NCI-H524 (cell line): ENCODE measurements at regions not wholly inside any gene's neighbourhood (a gene's known extent, or its start where the extent isn't known, plus 50 kb on each side); places are given as distances from the start of the nearest gene placed in this dataset.

Experiments used
- DNase-seq, 2 experiments: peaks; one replicate each; lab custom pipeline; 2025; lab: John Stamatoyannopoulos, UW

DNA sequence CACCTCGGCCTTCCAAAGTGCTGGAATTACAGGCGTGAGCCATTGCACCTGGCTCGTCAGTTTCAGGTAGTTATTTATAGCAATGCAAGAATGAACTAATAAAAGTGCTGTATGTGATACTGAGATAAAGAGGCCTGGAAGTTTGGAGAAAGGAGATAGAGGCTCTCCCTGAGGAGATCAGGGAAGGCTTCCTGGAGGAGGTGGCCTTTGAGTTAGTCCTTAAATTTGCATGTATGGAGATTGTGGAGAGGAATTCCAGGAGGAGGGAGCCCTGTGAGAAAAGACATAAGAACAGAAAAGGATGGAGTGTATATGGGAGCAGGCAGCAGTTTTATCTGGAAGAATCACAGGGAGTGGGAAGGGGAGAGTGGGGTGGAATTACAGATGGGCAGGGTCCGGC lies 276.6 kb upstream of the EEF2KMT start:
- DNase-seq = no peak

DNA sequence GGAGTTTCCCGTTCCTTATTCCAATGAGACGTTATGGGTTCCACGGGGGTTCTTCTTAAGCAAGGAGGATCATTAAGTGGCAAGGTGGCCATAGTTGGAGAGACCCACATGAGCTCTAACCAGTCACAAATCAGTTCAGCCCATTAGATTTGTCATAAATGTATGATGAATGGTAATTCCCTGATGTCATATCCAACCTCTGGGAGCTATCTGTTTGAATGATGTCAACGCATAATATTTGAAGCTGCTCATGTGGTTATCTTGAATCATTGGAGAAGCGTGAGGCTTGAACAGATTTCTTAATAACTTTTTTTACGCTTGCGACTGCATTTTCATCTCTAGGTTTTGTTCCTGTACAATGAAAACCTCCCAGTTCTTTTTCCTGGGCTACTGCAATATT lies 270.4 kb upstream of the EEF2KMT start:
- no peak for DNase-seq

DNA sequence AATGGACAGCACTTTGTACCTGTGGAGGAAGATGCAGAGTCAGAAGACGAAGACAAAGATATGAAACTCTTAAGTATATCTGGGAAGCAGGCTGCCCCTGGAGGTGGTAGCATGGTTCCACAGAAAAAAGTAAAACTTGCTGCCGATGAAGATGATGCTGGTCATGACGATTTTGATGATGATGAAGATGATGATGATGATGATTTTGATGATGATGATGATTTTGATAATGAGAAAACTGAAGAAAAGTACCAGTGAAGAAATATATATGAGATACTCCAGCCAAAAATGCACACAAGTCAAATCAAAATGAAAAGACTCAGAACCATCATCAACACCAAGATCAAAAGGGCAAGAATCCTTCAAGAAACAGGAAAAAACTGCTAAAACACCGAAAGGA lies 268.5 kb upstream of the EEF2KMT start:
- DNase-seq = no peak

DNA sequence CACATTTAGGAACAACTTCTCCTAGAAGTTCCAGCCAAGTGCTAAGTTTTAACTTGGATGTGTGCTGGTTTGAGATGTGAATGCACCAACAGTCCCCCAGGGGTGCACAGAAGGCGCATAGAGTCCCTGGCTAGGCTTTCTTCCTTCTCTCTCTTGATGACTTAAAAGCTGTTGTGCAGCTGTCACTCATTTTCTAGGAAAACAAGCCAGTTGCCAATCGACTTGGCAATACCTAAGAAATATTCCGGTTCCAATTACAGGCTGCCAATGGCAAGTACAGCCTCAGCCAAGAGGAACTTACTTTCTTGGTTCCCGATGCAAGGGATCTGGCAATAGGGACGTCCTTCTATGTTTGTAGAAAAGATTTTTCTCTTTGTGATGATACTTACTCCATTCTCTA lies 266.6 kb upstream of the EEF2KMT start:
- DNase-seq = no peak

DNA sequence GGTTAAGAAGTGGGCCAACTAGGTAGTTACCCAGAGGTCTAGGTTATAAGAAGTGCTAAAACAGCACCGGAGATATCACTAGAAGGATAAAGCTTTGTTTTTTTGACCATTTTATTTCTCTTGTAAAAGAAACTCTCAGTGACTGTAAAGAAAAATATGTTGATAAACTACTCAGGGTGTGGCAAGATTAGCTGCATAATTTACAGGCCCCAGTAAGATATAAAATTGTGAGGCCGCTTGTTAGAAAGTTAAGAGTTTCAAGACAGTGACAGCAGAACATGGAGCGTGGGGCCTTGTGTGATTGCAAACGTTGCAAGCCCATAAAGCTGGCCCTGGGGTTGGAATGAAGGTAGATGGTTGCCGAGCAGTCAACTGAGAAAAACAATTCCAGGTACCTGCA lies 263.7 kb upstream of the EEF2KMT start:
- no peak for DNase-seq

DNA sequence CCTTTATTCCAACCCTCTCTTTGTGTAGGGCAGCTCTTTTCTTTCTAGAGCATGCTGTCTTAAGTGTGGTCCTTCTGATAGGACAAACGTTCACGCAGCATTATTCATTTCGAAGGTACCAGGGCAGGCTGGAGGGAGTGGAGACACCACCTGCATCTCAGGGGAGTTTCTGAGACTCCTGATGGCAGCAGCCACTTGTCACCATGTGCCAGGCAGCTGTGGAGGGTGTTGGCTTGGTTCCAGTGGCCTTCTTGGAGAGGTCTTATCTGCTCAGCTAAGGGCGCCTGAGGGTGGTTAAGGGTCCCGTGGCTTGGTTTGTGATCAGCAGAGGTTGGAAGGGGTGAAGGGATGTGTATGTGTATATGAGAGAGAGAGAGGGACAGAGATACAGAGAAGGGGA lies 257.1 kb upstream of the EEF2KMT start:
- no peak for DNase-seq

DNA sequence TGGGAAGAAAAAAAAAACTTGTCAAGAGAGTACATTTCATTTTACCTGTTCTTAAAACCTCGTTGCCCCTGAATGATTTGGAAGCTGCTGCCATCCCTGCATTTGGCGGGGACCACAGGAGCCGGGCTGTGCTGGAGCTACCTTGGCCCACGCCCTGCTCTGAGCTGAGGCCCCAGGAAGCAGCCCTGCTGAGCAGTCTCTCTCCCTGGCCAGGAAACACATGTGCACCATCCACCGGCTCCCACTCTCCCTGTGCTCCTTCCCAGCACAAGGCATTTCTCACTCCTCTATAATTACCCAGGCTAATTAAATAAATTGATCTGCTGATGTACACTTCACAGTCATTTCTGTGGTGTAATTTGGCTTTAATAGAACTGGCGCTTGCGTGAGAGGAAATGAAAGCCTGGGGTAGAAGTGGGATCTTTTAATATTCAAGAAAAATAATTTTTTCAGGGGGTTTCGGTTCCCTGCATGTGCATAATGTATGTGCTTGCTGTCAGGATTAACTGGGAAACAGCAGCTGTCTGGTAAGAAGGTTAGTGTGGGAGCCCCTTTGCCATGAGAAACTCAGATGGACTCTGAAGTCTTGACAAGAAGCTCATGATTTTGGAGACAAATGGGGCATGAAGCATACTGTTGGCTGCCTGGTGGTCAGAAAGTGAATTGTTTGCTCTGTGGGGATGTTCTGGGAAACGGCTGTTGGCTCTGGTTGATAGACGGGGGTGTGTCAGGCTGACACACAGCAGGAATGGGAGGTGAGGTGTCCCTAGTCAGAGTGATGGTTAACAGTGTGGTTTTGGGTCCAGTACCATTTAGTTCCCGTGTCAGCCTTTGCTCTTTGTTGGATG lies 252.3 kb upstream of the EEF2KMT start:
- DNase-seq = no peak

DNA sequence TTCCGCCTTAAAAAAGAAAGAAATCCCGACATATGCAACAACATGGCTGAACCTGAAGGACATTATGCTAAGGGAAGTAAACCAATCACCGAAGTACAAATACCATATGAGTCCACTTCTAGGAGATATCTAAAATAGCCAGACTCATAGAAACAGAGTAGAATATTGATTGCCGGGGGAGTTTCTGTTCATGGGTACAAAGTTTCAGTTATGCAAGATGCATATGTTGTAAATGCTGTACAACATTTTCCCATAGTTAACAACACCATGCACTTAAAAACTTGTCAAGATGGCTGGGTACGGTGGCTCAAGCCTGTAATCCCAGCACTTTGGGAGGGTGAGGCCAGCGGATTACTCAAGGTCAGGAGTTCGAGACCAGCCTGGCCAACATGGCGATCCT lies 251.5 kb upstream of the EEF2KMT start:
- DNase-seq = no peak

DNA sequence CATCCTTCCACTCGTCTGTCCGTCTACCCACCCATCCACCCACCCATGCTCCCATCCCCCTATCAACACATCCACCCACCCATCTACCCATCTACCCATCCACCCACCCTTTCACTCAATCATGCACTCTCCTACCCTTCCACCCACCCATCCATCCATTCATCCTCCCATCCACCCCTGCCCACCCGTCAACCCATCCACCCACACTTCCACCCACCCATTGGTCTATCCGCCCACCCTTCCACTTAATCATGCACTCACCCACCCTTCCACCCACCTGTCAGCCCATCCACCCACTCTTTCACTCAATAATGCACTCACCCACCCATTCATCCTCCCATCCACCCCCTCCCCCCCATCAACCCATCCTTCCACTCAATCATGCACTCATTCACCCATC lies 250.0 kb upstream of the EEF2KMT start:
- no peak for DNase-seq

DNA sequence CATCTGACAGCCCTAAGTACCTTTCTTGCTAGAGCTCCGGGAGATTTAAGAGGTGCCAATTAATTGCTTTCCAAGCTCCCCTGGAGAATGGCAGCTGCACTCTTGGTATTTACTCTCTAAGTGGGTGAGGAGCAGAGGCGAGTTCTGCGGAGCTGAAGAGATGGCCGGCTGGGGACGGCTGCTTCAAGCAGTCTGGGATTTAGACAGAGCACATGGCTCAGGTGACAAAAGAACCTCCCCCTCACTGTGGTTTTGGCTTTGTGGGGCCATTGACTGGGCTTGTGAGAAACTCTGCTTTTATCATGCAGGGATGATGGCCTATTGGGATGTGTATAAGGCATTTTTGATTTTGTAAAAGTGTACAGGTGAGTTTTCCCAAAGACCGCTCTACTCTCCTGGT lies 239.3 kb upstream of the EEF2KMT start:
- no peak for DNase-seq

DNA sequence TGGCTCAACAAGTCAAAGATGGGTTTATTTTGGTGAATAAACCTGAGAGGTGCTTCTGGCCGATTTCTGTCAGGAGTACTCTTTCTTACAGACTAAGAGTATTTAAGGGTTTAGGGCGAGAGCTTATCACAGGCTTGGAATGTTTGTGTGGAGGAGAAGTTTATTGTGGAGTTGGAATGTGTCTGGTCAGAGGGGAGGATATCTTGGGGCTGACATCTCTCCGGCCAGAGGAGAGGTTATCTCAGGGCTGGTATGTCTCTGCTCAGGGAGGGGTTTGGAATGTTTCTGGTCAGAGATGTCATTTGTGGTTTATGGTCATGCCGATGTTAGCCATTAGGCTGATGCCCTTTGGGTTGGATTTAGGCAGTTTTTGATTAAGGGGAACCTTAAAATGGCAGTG lies 236.4 kb upstream of the EEF2KMT start:
- DNase-seq = no peak

DNA sequence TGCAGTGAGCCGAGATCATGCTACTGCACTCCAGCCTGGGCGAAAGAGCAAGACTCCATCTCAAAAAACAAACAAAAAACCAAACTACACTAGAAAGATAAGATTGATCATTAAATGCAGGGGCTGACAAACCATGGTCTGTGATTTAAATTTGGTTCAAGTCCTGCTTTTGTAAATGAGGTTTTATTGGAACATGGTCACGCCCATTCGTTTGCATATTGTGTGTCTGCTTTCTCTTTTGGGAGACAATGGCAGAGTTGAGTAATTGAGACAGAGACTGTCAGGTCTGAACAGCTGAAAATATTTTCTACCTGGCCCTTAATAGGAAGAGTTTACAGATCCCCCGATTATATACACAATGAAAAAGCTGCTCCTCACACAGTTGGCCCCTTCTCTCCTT lies 235.5 kb upstream of the EEF2KMT start:
- DNase-seq = no peak

DNA sequence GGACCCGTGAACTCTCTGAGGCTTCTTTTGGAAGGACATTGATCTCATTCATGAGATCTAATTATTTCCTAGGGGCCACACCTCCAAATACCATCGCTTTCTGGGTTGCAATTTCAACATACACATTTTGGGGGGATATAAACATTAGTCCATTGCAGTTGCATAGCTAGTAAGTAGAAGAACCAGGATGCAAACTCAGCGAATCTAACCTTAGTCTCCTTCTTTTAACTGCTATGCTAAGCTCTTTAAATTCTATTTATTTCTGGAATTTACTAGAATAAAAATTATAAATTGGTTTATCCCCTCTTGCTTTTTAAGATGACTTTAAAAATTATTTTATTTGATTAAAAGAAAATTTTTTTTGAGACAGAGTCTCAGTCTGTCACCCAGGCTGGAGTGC lies 232.5 kb upstream of the EEF2KMT start:
- DNase-seq = no peak

DNA sequence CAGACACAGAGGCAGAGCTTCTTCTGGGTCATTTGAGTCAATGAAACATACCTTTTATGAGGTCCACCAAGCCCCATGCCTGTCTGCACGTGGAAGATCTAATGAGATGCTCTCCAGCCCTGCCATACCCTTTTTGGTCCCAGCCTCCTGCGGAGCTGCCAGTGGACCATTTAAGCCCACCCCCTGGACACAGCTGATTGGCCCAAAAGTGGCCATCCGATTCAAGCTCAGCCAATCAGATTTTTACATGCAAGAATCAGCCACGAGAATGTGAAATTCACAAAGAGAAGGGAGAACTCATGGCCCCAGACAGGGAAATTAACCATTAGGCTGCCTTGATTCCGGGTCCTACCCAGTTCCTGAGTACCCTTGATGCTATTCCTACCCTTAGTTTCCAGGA lies 231.0 kb upstream of the EEF2KMT start:
- no peak for DNase-seq

DNA sequence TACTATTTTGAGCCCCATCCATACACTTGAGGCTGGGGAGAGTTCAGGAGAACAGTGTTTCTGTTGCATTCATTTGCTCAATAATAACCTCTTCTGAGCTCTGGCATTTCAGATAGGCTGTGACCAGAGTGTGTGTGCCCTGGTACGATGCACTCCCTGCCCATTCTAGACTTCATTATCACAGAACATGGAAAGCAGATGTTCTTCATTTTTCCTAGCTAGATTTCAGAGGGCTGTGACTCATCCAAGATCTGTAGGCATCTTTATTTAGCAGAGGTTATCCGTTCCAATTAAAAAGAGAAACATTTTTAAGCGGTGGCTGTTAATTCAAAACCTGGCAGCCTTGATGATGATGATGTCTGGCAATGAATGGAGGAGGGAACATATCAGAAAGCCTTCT lies 228.8 kb upstream of the EEF2KMT start:
- DNase-seq = no peak

DNA sequence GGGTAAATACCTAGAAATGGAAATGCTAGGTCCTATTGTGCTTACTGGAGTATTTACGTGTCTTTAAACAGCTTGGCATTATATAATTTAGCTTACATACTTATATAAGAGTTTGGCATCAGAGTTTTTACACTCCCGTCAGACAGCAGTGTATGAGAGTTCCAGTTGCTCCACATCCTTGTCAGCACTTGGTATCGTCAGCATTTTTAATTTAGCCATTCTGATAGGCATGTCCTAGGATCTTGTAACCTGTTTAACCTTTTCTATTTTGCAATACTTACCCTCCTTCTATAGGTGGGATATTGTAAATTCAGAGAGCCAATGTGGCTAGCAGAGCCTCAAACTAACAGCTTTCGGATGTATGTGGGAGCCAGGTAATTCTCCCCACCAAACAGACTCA lies 228.3 kb upstream of the EEF2KMT start:
- no peak for DNase-seq

DNA sequence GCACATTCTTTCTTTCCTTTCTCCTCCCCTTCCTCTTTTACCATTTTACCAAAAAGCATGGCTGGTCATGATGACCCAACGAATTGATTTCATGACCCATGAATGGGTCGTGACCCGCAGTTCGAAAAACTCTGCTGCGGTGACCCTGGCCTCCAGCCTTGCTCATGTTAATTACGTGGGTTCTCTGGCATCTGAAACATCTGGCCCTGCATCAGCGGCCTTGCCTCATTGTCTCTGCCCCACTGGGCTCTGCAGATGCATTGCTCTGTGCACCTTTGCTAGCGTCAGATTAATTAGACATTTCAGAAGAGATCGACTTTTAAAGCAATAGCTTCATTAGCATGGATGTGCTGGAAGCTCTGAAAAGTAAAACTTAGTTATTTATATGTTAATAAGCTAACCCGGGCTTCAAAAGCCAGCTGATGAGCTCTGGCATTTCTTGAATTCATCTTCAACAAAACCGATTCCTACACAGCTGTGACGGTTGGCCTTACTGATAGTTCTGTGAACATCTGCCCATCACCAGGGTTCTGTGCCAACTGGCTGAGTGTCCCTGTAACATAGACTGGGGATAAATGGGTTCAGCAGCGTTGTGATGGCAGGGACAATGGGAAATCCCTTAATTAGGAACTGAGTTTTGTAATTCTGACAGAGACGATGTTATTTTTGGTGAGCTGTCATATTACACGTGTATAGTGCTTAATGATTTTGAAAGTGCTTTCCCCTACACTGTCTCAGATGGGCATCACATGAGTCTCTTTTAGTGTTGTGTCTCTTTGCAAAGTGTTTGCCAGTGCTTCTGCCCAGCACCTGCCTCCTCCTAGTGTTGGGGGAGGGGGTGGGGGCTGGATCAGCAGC lies 225.9 kb upstream of the EEF2KMT start:
- no peak for DNase-seq

DNA sequence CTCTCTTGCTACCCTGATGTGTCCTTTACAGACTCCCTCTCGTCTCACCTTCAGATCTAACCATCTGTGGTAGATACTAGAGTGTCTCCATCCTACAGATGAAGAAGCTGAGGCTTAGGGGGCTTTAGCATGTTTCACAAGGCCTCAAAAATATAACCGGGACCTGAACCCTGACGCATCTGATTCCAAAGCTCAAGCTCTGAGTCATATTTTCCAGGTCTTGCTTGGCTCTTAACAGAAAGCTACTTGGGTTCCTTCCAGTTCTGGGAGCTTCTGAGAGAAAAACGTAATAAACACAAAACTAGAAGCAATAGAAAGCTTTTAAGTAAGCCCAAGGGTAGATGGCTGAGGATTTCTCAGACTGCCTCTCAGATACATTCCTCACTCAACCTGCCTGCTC lies 224.3 kb upstream of the EEF2KMT start:
- no peak for DNase-seq

DNA sequence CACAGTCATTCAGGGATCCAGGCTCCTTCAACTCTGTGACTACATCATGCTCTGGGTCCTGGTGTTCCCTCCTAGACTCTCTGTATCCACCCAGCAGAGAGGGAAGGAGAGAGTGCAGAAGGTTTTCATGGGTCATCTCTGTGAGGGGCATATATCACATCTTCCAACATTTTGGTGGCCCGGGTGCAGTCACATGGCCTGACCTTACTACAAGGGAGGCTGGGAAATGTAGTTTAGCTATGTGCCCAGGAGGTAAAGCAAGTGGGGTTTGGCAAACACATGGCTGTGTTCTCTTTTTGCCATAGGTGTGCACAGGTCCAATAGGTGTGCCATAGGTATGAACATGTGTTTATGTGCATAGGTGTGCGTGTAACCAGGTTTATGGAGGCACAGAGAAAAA lies 222.2 kb upstream of the EEF2KMT start:
- no peak for DNase-seq

DNA sequence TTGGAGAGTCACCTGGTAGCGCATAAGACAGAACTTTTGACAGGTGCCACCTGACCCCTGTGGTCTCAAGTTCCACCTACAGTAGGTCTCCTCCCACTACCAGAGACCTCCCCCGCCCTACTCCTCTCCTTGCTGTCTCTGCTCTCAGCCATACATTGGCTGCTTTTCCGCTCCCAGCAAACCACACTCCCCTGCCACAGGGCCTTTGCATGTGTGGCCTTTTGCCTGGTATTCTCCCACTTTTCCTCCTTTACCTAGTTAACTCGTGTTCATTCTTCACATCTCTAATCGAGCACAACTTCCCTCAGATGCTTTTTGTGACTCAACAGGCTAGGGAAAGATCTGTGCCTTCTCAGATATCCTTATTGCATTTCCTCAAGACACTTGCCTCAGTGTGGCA lies 218.3 kb upstream of the EEF2KMT start:
- no peak for DNase-seq

DNA sequence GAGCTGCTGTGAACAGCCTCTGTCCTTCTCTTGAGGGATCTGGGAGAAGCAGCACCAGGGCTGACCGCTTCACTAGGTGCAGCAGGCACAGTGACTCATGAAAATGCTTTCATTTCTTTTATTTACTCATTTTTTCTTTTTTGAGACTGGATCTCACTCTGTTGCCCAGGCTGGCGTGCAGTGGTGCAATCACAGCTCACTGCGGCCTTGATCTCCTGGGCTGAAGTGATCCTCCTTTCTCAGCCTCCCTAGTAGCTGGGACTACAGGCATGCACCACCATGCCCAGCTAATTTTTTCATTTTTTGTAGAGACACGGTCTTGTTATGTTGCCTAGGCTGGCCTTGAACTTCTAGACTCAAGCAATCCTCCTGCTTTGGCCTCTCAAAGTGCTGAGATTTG lies 216.8 kb upstream of the EEF2KMT start:
- no peak for DNase-seq

DNA sequence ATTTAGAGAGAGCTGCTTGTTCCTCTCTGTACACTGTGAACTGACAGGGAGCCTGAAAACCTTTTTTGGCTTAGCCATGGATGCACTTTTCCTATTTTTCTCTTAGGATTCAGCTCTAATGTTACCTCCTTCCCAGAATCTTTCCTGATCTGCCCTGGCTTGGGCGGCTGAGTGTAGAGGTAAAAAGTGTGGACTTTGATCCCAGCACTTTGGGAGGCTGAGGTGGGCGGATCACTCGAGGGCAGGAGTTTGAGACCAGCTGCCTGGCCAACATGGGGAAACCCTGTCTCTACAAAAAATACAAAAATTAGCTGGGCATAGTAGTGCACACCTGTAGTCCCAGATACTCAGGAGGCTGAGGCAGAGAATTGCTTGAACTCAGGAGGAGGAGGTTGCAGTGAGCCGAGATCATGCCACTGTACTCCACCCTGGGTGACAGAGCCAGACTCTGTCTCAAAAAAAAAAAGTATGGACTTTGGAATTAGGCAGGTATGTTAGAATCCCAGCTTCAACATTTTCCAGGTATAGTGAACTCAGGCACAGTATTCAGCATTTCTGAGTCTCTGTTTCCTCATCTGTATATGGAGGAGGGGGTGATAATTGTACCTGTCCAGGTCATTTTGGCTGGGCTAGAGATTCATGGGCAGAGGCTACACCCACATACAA lies 212.5 kb upstream of the EEF2KMT start:
- DNase-seq = no peak

DNA sequence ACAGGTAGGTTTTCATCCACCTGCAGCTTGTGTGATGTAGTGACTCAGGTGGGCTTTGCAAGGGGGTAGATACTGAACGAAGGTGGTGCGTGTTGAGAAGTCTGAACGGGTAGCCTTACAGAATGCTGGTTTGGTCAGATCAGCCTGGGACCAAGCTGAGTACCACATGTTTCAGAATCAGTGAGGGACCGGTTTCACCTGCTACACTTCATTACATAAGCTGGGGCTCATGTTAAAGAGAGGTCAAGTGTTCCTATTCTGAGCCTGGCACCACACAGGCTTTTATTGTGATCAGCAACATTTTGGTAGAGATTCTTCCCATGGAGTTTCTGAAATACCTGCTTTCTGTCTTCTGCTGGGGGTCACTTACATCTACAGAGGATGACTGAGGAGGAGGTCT lies 207.4 kb upstream of the EEF2KMT start:
- DNase-seq = no peak
